IMR-90 (cell line): ENCODE measurements at regions not wholly inside any gene's neighbourhood (a gene's known extent, or its start where the extent isn't known, plus 50 kb on each side); places are given as distances from the start of the nearest gene placed in this dataset.

Experiments used
- FOS ChIP-seq: fragments of 150-350 bp; IDR thresholded peaks from 2 replicates; pipeline ENCODE4 v1.6.1; 2016; ENCODE audit warnings: low read depth, low read length
- MAFK ChIP-seq: IDR thresholded peaks from 2 replicates; pipeline ENCODE4 v1.6.1; 2012; ENCODE audit warnings: low read depth, low read length, improper control_type of control experiment
- POLR2A ChIP-seq: IDR thresholded peaks from 2 replicates; pipeline ENCODE4 v1.6.1; 2012; ENCODE audit warnings: mild to moderate bottlenecking, low read depth, low read length
- RAD21 ChIP-seq: IDR thresholded peaks from 2 replicates; pipeline ENCODE4 v1.6.1; 2012; ENCODE audit warnings: low read length, improper control_type of control experiment
- RCOR1 ChIP-seq: IDR thresholded peaks from 2 replicates; pipeline ENCODE4 v1.6.1; 2012; ENCODE audit warnings: mild to moderate bottlenecking, low read length, improper control_type of control experiment; ENCODE audit not compliant: insufficient replicate concordance
- TF ChIP-seq, protein P1 (sequence below): conservative IDR thresholded peaks from 2 replicates; pipeline ENCODE4 v1.5.1; 2012; ENCODE audit warnings: mild to moderate bottlenecking, low read depth, low read length, improper control_type of control experiment

DNA sequence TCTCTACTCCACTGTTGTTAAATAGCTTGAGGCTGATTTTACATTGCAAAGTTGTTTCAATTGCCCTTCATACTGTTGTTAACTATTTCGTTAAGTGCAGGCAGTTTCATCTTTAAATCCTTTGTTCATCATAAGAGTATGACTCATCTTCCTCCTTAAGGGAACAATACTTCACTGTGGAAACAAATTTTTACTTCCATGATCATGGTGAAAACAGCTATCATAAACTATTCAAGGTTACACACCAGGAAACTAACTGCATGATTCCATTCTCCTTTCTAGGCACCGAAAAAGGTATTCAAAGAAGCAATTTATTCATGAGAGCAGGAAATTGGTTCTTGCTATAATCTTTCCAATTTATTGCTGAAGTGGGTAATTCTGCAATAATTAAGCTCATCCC lies 593.2 kb downstream of the LRRIQ3 start:
- TF ChIP-seq MAFK (no peak), RAD21 (no peak), FOS (no peak), POLR2A (no peak), RCOR1 (no peak)
- TF ChIP-seq, protein P1, sequence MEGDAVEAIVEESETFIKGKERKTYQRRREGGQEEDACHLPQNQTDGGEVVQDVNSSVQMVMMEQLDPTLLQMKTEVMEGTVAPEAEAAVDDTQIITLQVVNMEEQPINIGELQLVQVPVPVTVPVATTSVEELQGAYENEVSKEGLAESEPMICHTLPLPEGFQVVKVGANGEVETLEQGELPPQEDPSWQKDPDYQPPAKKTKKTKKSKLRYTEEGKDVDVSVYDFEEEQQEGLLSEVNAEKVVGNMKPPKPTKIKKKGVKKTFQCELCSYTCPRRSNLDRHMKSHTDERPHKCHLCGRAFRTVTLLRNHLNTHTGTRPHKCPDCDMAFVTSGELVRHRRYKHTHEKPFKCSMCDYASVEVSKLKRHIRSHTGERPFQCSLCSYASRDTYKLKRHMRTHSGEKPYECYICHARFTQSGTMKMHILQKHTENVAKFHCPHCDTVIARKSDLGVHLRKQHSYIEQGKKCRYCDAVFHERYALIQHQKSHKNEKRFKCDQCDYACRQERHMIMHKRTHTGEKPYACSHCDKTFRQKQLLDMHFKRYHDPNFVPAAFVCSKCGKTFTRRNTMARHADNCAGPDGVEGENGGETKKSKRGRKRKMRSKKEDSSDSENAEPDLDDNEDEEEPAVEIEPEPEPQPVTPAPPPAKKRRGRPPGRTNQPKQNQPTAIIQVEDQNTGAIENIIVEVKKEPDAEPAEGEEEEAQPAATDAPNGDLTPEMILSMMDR, result no peak
